ENCODE measurements at regions not wholly inside any gene's neighbourhood (a gene's known extent, or its start where the extent isn't known, plus 50 kb on each side); places are given as distances from the start of the nearest gene placed in this dataset.

DNA sequence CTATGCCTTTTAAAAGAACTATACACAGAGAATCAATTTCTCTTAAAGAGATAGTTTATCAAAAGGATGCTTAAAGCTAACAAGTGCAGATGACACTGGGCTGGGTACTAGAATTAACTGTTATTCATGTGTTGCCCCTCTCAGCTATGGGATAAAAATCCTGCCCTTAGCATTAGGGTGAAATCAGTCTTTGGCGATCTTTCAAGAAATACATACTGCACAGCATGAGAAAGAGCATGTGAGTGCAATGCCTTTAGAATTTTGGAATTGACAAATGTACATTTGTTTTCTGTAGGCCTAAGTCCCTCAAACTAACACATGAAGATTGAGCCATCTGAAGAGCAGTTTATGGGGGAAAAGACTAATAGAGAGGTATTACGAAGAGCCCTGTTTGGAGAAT, 115.4 kb downstream of the ZFP64 start:
- TF ChIP-seq CREB1 (IDR thresholded peaks at IDR 0.05; ENCODE audit: low read depth), result no peak
- TF ChIP-seq EP300 (IDR thresholded peaks at IDR 0.05; ENCODE audit: borderline replicate concordance), result no peak
- TF ChIP-seq RAD21 (IDR thresholded peaks at IDR 0.05; ENCODE audit: low read depth), result no peak

DNA sequence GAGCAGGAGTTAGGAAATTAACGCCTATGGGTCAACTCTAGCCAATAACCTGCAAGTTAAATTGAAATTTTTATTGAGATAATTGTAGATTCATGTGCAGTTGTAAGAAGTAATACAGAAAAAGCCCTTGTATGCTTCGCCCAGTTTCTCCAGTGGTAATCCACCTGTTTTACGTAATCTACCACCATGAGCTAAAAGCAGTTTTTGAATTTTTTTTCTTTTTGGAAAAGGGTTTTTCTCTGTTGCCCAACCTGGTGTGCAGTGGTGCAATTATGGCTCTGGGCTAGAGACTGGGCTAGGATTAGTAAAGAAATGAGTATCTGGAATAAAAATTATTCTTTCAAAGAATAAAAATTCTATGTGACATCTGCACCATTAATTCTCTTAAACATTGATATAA, 116.2 kb downstream of the ZFP64 start:
- no peak for TF ChIP-seq TAF1 (IDR thresholded peaks at IDR 0.05; ENCODE audit: low read depth)
- TF ChIP-seq, protein P1, sequence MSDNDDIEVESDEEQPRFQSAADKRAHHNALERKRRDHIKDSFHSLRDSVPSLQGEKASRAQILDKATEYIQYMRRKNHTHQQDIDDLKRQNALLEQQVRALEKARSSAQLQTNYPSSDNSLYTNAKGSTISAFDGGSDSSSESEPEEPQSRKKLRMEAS (IDR thresholded peaks at IDR 0.05), result no peak
- no peak for TF ChIP-seq EP300 (IDR thresholded peaks at IDR 0.05; ENCODE audit: borderline replicate concordance)
- TF ChIP-seq TCF12 (IDR thresholded peaks at IDR 0.05; ENCODE audit: low read depth), result no peak
- no peak for TF ChIP-seq TEAD4 (IDR thresholded peaks at IDR 0.05)
- TF ChIP-seq YY1 (IDR thresholded peaks at IDR 0.05; ENCODE audit: low read depth), result no peak
- TF ChIP-seq, protein P2, sequence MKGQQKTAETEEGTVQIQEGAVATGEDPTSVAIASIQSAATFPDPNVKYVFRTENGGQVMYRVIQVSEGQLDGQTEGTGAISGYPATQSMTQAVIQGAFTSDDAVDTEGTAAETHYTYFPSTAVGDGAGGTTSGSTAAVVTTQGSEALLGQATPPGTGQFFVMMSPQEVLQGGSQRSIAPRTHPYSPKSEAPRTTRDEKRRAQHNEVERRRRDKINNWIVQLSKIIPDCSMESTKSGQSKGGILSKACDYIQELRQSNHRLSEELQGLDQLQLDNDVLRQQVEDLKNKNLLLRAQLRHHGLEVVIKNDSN (IDR thresholded peaks at IDR 0.05), result no peak
- no peak for TF ChIP-seq CEBPB (IDR thresholded peaks at IDR 0.05)
- no peak for TF ChIP-seq FOXM1 (IDR thresholded peaks at IDR 0.05; ENCODE audit: borderline replicate concordance, low read depth)
- no peak for TF ChIP-seq RAD21 (IDR thresholded peaks at IDR 0.05; ENCODE audit: low read depth)
- TF ChIP-seq CREB1 (IDR thresholded peaks at IDR 0.05; ENCODE audit: low read depth), result no peak
- TF ChIP-seq ZBTB7A (IDR thresholded peaks at IDR 0.05; ENCODE audit: low read depth), result no peak
- no peak for TF ChIP-seq EGR1 (IDR thresholded peaks at IDR 0.05)
- TF ChIP-seq, protein P3, sequence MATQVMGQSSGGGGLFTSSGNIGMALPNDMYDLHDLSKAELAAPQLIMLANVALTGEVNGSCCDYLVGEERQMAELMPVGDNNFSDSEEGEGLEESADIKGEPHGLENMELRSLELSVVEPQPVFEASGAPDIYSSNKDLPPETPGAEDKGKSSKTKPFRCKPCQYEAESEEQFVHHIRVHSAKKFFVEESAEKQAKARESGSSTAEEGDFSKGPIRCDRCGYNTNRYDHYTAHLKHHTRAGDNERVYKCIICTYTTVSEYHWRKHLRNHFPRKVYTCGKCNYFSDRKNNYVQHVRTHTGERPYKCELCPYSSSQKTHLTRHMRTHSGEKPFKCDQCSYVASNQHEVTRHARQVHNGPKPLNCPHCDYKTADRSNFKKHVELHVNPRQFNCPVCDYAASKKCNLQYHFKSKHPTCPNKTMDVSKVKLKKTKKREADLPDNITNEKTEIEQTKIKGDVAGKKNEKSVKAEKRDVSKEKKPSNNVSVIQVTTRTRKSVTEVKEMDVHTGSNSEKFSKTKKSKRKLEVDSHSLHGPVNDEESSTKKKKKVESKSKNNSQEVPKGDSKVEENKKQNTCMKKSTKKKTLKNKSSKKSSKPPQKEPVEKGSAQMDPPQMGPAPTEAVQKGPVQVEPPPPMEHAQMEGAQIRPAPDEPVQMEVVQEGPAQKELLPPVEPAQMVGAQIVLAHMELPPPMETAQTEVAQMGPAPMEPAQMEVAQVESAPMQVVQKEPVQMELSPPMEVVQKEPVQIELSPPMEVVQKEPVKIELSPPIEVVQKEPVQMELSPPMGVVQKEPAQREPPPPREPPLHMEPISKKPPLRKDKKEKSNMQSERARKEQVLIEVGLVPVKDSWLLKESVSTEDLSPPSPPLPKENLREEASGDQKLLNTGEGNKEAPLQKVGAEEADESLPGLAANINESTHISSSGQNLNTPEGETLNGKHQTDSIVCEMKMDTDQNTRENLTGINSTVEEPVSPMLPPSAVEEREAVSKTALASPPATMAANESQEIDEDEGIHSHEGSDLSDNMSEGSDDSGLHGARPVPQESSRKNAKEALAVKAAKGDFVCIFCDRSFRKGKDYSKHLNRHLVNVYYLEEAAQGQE (IDR thresholded peaks at IDR 0.05; ENCODE audit: low read depth), result no peak
- no peak for TF ChIP-seq NFIC (IDR thresholded peaks at IDR 0.05)

DNA sequence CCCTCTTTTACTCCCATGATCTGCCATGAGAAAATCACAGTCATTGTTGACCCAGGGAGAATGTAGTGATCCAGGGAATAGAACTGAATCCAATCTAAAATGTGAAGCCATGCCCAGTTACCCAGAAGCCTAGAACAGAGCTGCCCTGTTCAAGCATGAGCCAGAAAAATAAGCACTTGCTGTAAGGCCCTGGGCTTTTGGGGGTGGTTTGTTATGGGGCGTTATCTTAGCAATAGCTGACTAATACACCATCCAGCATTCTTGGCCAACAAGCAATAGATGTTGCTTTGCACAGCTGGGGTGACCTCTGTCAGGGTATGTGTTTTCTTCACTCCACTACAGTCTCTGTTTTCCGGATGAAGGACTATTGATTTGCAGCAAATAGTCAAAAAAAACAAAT, 120.4 kb downstream of the ZFP64 start:
- TF ChIP-seq TEAD4 (IDR thresholded peaks at IDR 0.05) (no peak), TCF12 (IDR thresholded peaks at IDR 0.05; ENCODE audit: low read depth) (no peak), RAD21 (IDR thresholded peaks at IDR 0.05; ENCODE audit: low read depth) (no peak)
- TF ChIP-seq, protein P2 (IDR thresholded peaks at IDR 0.05), result no peak
- TF ChIP-seq, protein P1 (IDR thresholded peaks at IDR 0.05), result no peak

DNA sequence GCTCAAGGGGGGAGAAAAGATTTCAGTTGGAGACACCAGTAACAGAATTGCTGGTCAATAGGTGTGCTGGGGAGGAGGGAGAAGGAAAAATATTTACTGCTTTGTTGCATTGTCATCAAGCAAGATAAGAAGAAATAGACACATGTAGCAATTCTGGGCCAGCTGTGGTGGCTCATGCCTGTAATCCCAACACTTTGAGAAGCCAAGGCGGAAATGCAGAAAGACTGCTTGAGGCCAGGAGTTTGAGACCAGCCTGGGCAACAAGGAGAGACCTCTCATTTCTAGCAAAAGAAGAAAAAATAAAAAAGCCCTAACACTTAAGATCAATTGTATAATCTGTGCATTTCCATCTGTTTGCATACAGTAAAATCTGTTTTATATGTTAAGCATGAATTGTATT, 126.6 kb downstream of the ZFP64 start:
- TF ChIP-seq FOXM1 (IDR thresholded peaks at IDR 0.05; ENCODE audit: borderline replicate concordance, low read depth) (no peak), CEBPB (IDR thresholded peaks at IDR 0.05) (no peak), YY1 (IDR thresholded peaks at IDR 0.05; ENCODE audit: low read depth) (no peak), EP300 (IDR thresholded peaks at IDR 0.05; ENCODE audit: borderline replicate concordance) (no peak), CREB1 (IDR thresholded peaks at IDR 0.05; ENCODE audit: low read depth) (no peak), RAD21 (IDR thresholded peaks at IDR 0.05; ENCODE audit: low read depth) (no peak), NFIC (IDR thresholded peaks at IDR 0.05) (no peak), TCF12 (IDR thresholded peaks at IDR 0.05; ENCODE audit: low read depth) (no peak), ZBTB7A (IDR thresholded peaks at IDR 0.05; ENCODE audit: low read depth) (no peak)
- TF ChIP-seq, protein P3 (IDR thresholded peaks at IDR 0.05; ENCODE audit: low read depth), result no peak

DNA sequence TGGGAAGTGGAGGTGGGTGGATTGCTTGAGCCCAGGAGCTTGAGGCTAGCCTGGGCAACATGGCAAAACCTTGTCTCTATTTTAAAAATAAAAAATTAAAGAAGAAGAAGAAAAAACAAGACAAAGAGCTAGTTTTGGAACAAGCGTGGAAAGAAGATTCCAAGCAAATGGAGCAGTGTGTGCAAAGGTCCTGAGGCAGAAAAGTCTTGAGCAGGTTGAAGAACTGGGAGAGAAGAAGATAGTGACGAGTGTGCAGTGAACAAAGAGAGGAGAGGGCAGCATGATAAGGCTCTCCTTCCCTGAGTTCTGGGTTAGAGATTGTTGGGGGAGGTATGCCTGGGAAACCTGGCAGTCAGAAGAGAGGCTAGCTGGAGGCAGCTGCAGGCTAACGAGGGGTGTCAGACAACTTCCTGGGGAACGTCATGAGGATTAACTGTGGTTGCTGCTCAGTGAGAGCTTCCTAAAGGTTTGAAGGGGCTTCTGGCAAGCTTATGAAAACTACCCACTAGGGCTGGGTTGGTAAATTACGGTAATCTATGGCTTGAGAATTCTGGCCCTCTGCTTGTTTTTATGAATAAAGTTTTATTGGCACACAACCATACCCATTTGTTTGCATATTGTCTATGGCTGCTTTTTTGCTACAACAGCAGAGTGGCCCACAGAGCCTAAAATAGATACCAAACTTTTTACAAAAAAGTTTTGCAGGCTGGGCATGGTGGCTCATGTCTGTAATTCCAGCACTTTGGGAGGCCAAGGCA, 128.9 kb downstream of the ZFP64 start:
- TF ChIP-seq, protein P1 (IDR thresholded peaks at IDR 0.05), result no peak
- no peak for TF ChIP-seq ZBTB7A (IDR thresholded peaks at IDR 0.05; ENCODE audit: low read depth)
- no peak for TF ChIP-seq EP300 (IDR thresholded peaks at IDR 0.05; ENCODE audit: borderline replicate concordance)
- TF ChIP-seq CREB1 (IDR thresholded peaks at IDR 0.05; ENCODE audit: low read depth), result no peak
- TF ChIP-seq EGR1 (IDR thresholded peaks at IDR 0.05), result no peak
- TF ChIP-seq RAD21 (IDR thresholded peaks at IDR 0.05; ENCODE audit: low read depth), result no peak
- TF ChIP-seq CEBPB (IDR thresholded peaks at IDR 0.05), result no peak
- no peak for TF ChIP-seq YY1 (IDR thresholded peaks at IDR 0.05; ENCODE audit: low read depth)
- no peak for TF ChIP-seq TEAD4 (IDR thresholded peaks at IDR 0.05)
- no peak for TF ChIP-seq TAF1 (IDR thresholded peaks at IDR 0.05; ENCODE audit: low read depth)
- TF ChIP-seq, protein P2 (IDR thresholded peaks at IDR 0.05), result no peak
- no peak for TF ChIP-seq TCF12 (IDR thresholded peaks at IDR 0.05; ENCODE audit: low read depth)
- no peak for TF ChIP-seq FOXM1 (IDR thresholded peaks at IDR 0.05; ENCODE audit: borderline replicate concordance, low read depth)
- TF ChIP-seq NFIC (IDR thresholded peaks at IDR 0.05), result no peak
- TF ChIP-seq, protein P3 (IDR thresholded peaks at IDR 0.05; ENCODE audit: low read depth), result no peak

Data from Ishikawa (cell line).